Activated CD4-positive, alpha-beta T cell treated with anti-CD3 and anti-CD28 coated beads for 36 hours (primary cell): ENCODE measurements at regions not wholly inside any gene's neighbourhood (a gene's known extent, or its start where the extent isn't known, plus 50 kb on each side); places are given as distances from the start of the nearest gene placed in this dataset.
A peak's percentile ranks its signal among the peaks of the same experiment; 100 is the strongest.

Experiments
- ATAC-seq: fragments of 200-7000 bp; cut with Tn5 transposase; one replicate; pipeline ENCODE4 v1.10.0; 2021; ENCODE audit warnings: mild to moderate bottlenecking, moderate library complexity
- CTCF ChIA-PET: fragments of 350-600 bp; sonication (Branson Sonifier 250); formaldehyde crosslinking; loops from one replicate; lab custom pipeline; 2021; ENCODE audit warnings: antibody characterized with exemption; lab: Charles Lee
- POLR2A ChIA-PET: fragments of 350-600 bp; sonication (Branson Sonifier 250); formaldehyde crosslinking; loops from one replicate; lab custom pipeline; 2021; ENCODE audit warnings: antibody characterized with exemption, inconsistent platforms; lab: Charles Lee
- DNase-seq: peaks from one replicate; pipeline ENCODE4 v3.0.0-alpha.2; 2020
- H3K27ac Mint-ChIP-seq: one replicate; pipeline ENCODE4 v1.8.0; 2021; ENCODE audit warnings: mixed read lengths
- H3K27me3 Mint-ChIP-seq: one replicate; pipeline ENCODE4 v1.8.0; 2021; ENCODE audit warnings: mixed read lengths
- H3K36me3 Mint-ChIP-seq: one replicate; pipeline ENCODE4 v1.8.0; 2021; ENCODE audit warnings: low read depth, mixed read lengths
- H3K4me1 Mint-ChIP-seq: one replicate; pipeline ENCODE4 v1.8.0; 2021; ENCODE audit warnings: mixed read lengths
- H3K4me3 Mint-ChIP-seq: one replicate; pipeline ENCODE4 v1.8.0; 2021; ENCODE audit warnings: mild to moderate bottlenecking, moderate library complexity, mixed read lengths
- H3K9me3 Mint-ChIP-seq: one replicate; pipeline ENCODE4 v1.8.0; 2021; ENCODE audit warnings: low read depth, mixed read lengths
- intact Hi-C, 2 experiments: fragments of 100-400 bp; cut with DNase I in 1 of 2; cut with micrococcal nuclease in 1 of 2; formaldehyde crosslinking; loops; one replicate each; pipeline versions ENCODE4 v1.14.2 to v1.15.1; 2022 to 2024; cut with DNase I, micrococcal nuclease

DNA sequence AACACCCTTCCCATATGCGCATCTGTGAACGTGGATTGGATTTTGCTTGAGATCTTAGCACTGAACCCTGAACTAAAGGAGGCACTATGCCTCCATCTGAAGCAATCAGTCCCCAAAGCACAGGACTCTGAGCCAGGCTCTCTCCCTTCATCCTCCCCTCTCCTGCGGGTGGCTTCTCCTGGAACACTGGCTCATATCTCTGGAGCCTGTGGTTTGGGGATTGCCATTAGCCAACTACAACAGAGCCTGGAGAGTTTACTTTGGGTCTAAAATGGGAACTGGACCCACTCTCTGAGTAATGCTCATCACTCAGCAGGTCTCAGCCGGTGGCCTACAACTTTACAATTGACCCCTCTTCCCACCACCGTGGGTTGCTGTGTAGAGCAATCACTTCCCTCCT lies 190.8 kb upstream of the HES1 start:
- no peaks in the 10 kb centered on the region for H3K36me3 Mint-ChIP-seq
- ChIA-PET POLR2A (no interaction called here), CTCF (no interaction called here)
- no peak overlapping the region for H3K4me3 Mint-ChIP-seq
- peaks cover 7% of the 10 kb centered on the region for H3K27me3 Mint-ChIP-seq
- no peaks in the 10 kb centered on the region for H3K9me3 Mint-ChIP-seq
- no peak for DNase-seq
- no peak for ATAC-seq
- H3K27ac Mint-ChIP-seq = no peak overlapping the region
- H3K4me1 Mint-ChIP-seq = peaks cover 4% of the 10 kb centered on the region
- intact Hi-C loops = no loop called here

DNA sequence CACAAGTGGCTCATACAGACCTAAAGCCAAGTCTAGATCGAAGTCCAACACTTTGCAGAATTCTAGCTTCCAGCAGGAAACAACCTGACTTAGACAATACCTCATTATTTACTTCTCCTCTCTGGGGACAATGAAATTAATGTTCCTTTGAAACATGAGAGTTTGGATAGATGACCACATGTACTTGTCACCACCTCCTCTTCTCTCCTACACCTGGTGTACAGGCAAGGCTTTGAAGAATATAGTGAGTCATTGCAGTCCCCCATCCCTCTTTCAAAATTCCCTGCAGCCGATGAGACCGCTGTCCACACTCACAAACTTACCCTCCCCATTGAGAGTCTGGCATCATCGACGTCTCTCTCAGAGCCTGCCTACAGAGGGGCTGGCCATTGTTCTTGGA lies 189.0 kb upstream of the HES1 start:
- intact Hi-C loops = no loop called here
- no peaks in the 10 kb centered on the region for H3K36me3 Mint-ChIP-seq

DNA sequence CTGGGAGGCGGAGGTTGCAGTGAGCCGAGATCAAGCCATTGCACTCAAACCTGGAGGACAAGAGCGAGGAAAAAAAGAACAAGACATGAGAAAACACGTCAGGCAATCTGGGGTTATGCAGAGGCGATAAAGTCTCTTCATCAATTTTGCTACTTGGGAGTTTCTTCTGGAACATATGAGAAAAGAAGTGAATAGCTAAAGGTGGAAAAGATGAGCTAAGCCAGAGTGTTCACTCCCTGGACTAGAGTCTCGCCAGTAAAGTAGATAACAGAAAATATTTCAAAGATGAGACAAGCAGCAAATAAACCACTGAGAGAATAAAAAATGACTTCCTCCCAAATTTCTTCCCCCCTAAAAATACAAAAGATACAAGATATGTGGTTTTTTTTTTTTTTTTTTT lies 188.4 kb upstream of the HES1 start:
- Mint-ChIP-seq H3K27me3 (peaks cover 7% of the 10 kb centered on the region), H3K4me1 (peaks cover 4% of the 10 kb centered on the region), H3K4me3 (no peak overlapping the region), H3K27ac (no peak overlapping the region), H3K36me3 (no peaks in the 10 kb centered on the region), H3K9me3 (no peaks in the 10 kb centered on the region)
- ATAC-seq = no peak
- ChIA-PET CTCF (interaction anchor here (0.5 to 1.0 kb wide), 2 partner anchors 9 to 258 kb away, joined by 3 read pairs; no protein-coding TSS in a partner anchor), POLR2A (interaction anchor here (0.7 to 0.8 kb wide), 2 partner anchors 50 to 305 kb away, joined by 3 to 6 read pairs; no protein-coding TSS in a partner anchor)
- DNase-seq = no peak
- intact Hi-C loops = no loop called here

More for the DNA sequence above, 189.0 kb upstream of the HES1 start:
- DNase-seq (no peak), ATAC-seq (no peak)
- H3K27ac Mint-ChIP-seq = no peak overlapping the region
- ChIA-PET CTCF (interaction anchor here (0.5 kb wide), 1 partner anchor 259 kb away, joined by 3 read pairs; no protein-coding TSS in a partner anchor), POLR2A (interaction anchor here (0.7 kb wide), 1 partner anchor 305 kb away, joined by 3 read pairs; no protein-coding TSS in a partner anchor)
- no peak overlapping the region for H3K4me3 Mint-ChIP-seq
- no peaks in the 10 kb centered on the region for H3K9me3 Mint-ChIP-seq
- H3K27me3 Mint-ChIP-seq = peaks cover 7% of the 10 kb centered on the region
- peaks cover 4% of the 10 kb centered on the region for H3K4me1 Mint-ChIP-seq

GRCh38 chr3:193948459-193948858 lies 187.5 kb upstream of the HES1 start:
- H3K9me3 Mint-ChIP-seq = no peaks in the 10 kb centered on the region
- POLR2A ChIA-PET = interaction anchor here (0.8 kb wide), 1 partner anchor 51 kb away, joined by 6 read pairs; no protein-coding TSS in a partner anchor
- DNase-seq = no peak
- H3K4me3 Mint-ChIP-seq = no peak overlapping the region
- CTCF ChIA-PET = interaction anchor here (1.0 kb wide), 1 partner anchor 8 kb away, joined by 3 read pairs; no protein-coding TSS in a partner anchor
- peaks cover 7% of the 10 kb centered on the region for H3K27me3 Mint-ChIP-seq
- no peak for ATAC-seq
- intact Hi-C loops = no loop called here
- no peak overlapping the region for H3K27ac Mint-ChIP-seq
- peaks cover 4% of the 10 kb centered on the region for H3K4me1 Mint-ChIP-seq
- H3K36me3 Mint-ChIP-seq = no peaks in the 10 kb centered on the region

DNA sequence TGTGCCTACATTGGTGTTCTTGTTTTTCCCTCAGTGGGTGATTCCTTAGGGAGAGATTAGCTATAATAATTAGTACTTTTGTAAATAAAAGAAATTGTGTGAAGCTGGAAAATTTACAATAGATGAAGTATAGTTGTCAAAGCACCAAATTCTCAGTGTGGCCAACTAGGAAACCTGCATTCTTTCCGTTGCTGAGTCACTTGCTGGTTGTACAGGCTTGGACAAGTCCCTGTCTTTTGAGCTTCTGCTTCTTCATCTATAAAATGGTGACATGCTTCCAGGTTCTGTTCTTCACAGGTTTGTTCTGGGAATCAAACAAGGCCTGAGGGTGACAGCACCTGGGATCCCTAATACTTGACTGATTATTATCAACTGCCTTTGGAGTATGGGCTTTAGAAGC lies 184.1 kb upstream of the HES1 start:
- Mint-ChIP-seq H3K36me3 (no peaks in the 10 kb centered on the region), H3K9me3 (peaks cover 14% of the 10 kb centered on the region), H3K4me1 (peaks cover 4% of the 10 kb centered on the region), H3K27ac (no peak overlapping the region), H3K27me3 (peaks cover 7% of the 10 kb centered on the region), H3K4me3 (no peak overlapping the region)
- POLR2A ChIA-PET = no interaction called here
- DNase-seq = no peak
- CTCF ChIA-PET = interaction anchor here (0.8 to 1.2 kb wide), 3 partner anchors 8 to 20 kb away, joined by 3 read pairs; no protein-coding TSS in a partner anchor
- intact Hi-C loops = no loop called here
- ATAC-seq = no peak

DNA sequence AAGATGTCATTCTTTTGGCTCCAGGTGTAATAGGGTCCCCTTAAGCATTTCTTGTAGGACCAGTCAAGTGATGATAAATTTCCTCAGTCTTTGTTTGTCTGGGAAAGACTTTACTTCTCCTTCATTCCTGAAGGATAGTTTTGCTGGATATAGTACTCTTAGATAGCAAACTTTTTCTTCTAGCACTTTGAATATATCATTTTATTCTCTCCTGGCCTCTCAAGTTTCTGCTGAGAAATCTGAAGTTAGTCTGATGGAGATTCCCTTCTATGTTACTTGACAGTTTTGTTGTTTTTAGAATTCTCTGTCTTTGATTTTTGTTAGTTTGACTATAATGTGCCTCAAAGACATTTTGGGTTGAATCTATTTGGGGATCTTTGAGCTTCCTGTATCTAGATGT lies 181.2 kb upstream of the HES1 start:
- POLR2A ChIA-PET = no interaction called here
- intact Hi-C loops = no loop called here
- Mint-ChIP-seq H3K9me3 (peaks cover 14% of the 10 kb centered on the region), H3K4me3 (no peak overlapping the region), H3K27me3 (peaks cover 8% of the 10 kb centered on the region), H3K27ac (no peak overlapping the region), H3K36me3 (no peaks in the 10 kb centered on the region), H3K4me1 (no peaks in the 10 kb centered on the region)
- DNase-seq (no peak), ATAC-seq (no peak)
- CTCF ChIA-PET = interaction anchor here (0.6 to 1.0 kb wide), 3 partner anchors 12 to 314 kb away, joined by 3 to 4 read pairs (median 3); no protein-coding TSS in a partner anchor

DNA sequence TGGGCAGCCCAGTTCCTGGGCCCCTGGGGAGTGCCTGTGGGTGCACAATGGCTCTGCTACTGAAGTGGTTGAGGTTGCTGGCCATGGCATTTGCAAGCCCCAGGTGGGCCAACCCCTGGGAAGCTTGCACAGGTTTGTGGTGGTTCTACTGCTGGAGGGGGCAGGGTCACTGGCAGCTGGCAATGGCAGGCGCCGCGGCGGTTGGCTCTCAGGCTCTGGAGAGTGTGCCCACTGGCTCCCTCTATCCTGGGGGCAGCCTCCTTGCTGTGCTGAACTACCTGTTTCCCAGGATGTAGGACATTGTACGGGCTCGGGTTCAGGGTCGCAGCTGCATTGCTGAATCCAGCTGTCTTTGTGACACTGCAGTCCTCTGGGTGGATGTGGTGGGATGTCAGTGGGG lies 180.2 kb upstream of the HES1 start:
- DNase-seq = no peak

DNA sequence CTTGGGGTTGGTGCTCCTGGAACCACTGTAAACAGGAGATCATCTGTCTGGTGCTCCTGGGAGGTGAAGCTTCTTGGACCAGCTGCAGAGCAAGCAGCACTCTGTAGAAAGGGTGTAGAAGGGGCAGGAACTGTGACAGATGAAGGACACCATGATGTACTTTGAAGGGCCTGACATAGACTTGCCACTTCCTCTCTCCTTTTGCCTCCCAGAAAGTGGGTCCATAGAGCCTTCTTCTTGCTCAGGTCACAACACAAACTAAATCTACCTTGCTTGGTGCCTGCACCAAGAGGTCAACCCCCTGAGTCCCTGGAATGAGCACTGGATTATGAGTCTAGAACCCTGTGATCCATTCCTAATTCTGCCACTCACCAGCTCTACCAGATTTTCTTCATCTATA lies 176.1 kb upstream of the HES1 start:
- ChIA-PET CTCF (interaction anchor here (1.8 to 3.0 kb wide), 2 partner anchors 9 to 11 kb away, joined by 5 to 14 read pairs; no protein-coding TSS in a partner anchor), POLR2A (no interaction called here)
- H3K9me3 Mint-ChIP-seq = peaks cover 6% of the 10 kb centered on the region
- DNase-seq = no peak
- no peak for ATAC-seq
- H3K4me3 Mint-ChIP-seq = no peak overlapping the region
- H3K36me3 Mint-ChIP-seq = no peaks in the 10 kb centered on the region
- H3K27ac Mint-ChIP-seq = no peak overlapping the region
- intact Hi-C loops = loop anchor here in 1 of 2 experiments (5.0 kb wide), 1 partner anchor 347 kb away; no protein-coding TSS in a partner anchor
- peaks cover 36% of the 10 kb centered on the region for H3K27me3 Mint-ChIP-seq
- H3K4me1 Mint-ChIP-seq = peaks cover 20% of the 10 kb centered on the region

More for the DNA sequence above, 180.2 kb upstream of the HES1 start:
- peaks cover 18% of the 10 kb centered on the region for H3K27me3 Mint-ChIP-seq
- intact Hi-C loops = no loop called here
- H3K4me1 Mint-ChIP-seq = no peaks in the 10 kb centered on the region
- CTCF ChIA-PET = interaction anchor here (0.6 to 1.0 kb wide), 3 partner anchors 13 to 175 kb away, joined by 3 to 4 read pairs (median 3); no protein-coding TSS in a partner anchor
- no peak overlapping the region for H3K27ac Mint-ChIP-seq
- peaks cover 14% of the 10 kb centered on the region for H3K9me3 Mint-ChIP-seq
- POLR2A ChIA-PET = no interaction called here
- no peak overlapping the region for H3K4me3 Mint-ChIP-seq
- H3K36me3 Mint-ChIP-seq = no peaks in the 10 kb centered on the region
- no peak for ATAC-seq

- ChIA-PET POLR2A (no interaction called here), CTCF (interaction anchor here (1.8 to 3.0 kb wide), 2 partner anchors 10 kb away, joined by 5 to 14 read pairs; no protein-coding TSS in a partner anchor)
- Mint-ChIP-seq H3K27me3 (peaks cover 36% of the 10 kb centered on the region), H3K36me3 (no peaks in the 10 kb centered on the region), H3K4me3 (no peak overlapping the region), H3K4me1 (peaks cover 20% of the 10 kb centered on the region), H3K9me3 (no peaks in the 10 kb centered on the region), H3K27ac (no peak overlapping the region)
- ATAC-seq = no peak
- intact Hi-C loops = loop anchor here in 1 of 2 experiments (5.0 kb wide), 1 partner anchor 347 kb away; no protein-coding TSS in a partner anchor
- DNase-seq = no peak
These were observed 175.3 kb upstream of the HES1 start for GRCh38 chr3:193960487-193961274.

GRCh38 chr3:193962986-193963685 lies 172.8 kb upstream of the HES1 start:
- peak overlapping the region; percentile 32 for H3K27ac Mint-ChIP-seq
- POLR2A ChIA-PET = interaction anchor here (0.7 kb wide), 1 partner anchor 292 kb away, joined by 3 read pairs; no protein-coding TSS in a partner anchor

More at GRCh38 chr3:193962986-193963685, 172.8 kb upstream of the HES1 start:
- Mint-ChIP-seq H3K36me3 (no peaks in the 10 kb centered on the region), H3K9me3 (no peaks in the 10 kb centered on the region), H3K4me1 (peaks cover 20% of the 10 kb centered on the region), H3K27me3 (peaks cover 38% of the 10 kb centered on the region), H3K4me3 (no peak overlapping the region)
- intact Hi-C loops = loop anchor here in 1 of 2 experiments (5.0 kb wide), 1 partner anchor 344 kb away; no protein-coding TSS in a partner anchor
- DNase-seq = peak; percentile 23
- CTCF ChIA-PET = no interaction called here
- ATAC-seq = peak; percentile 55
